Activated T-cell treated with anti-CD3 and anti-CD28 coated beads for 24 hours (primary cell): ENCODE measurements at regions not wholly inside any gene's neighbourhood (a gene's known extent, or its start where the extent isn't known, plus 50 kb on each side); places are given as distances from the start of the nearest gene placed in this dataset.

Source experiments
- DNase-seq: peaks from one replicate; pipeline ENCODE4 v3.0.0-alpha.2; 2020; ENCODE audit warnings: low read depth

GRCh38 chr1:184279911-184280458 lies 106.8 kb upstream of the C1orf21 start:
- no peak for DNase-seq

- DNase-seq: no peak
These were observed 102.8 kb upstream of the C1orf21 start for GRCh38 chr1:184283999-184284398.

DNA sequence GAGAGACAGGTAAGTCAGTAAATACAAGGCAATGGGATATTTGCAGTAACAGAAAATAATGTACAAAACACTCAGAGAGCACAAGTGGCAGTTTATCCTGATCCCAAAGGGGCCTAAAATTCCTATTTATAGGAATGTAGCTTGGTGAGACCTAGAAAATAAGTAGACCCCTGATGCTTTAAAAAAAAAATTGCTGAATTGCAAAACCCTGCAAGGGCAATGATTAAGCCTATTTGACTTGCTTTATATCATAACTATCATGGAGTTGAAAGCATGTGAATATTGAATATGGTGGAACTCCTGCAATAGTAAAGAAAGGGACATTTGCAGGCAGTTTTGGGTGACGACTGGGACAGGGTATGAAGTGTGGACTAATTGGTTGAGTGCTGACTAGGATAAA lies 101.9 kb upstream of the C1orf21 start:
- DNase-seq: no peak

GRCh38 chr1:184285401-184286087 lies 101.3 kb upstream of the C1orf21 start:
- no peak for DNase-seq

- DNase-seq: no peak
These were observed 99.8 kb upstream of the C1orf21 start for GRCh38 chr1:184287001-184287400.

DNA sequence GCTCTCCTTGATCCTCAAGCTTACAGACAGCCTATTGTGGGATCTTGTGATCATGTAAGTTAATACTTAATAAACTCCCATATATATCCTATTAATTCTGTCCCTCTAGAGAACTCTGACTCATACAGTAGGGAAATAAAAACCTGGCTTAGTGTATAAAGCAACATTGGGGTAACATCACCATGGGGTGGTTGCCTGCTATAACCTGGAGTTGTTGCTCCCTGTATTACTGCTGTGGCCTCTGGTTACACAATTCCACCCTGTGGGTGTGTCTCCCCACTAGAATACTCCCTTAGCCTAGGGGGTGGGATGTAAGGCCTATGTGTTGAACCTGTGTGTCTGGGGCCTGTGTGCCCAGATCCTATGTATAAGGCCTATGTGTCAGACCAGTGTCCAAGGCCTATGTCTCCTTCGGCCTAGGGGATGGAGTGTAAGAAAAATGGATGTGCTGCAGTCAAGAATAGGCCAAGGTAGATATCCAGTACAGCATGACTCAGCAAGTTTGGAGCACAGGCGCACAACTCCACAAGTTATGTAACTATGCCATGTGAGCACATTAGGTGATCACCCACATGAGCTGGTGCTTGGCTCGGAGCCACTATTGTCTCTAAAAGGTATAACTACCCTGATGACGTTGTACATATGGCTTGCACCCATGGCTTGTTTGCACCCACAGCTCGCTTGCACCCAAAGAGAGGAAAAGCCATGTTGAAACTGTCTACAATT lies 96.8 kb upstream of the C1orf21 start:
- no peak for DNase-seq

DNA sequence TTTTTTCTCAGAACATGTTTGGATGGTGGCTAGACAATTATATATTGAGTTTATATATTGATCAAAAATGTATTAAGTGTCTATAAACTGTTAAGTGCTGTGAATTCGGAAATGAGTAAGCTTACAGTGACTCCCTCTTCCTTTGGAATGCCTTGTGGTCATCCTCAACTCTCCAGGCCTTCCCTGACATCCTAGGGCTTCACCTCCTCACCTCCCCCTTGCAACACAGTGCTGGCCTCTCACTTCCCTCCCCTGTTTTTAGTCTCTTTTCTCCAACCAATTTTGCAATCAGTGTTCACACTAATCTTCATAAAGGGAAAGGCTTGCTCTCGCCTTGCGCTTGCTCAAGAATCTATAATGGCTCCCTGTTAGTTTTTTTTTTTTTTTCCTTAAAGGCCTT lies 95.1 kb upstream of the C1orf21 start:
- DNase-seq: no peak

GRCh38 chr1:184292101-184292500 lies 94.7 kb upstream of the C1orf21 start:
- DNase-seq: no peak

DNA sequence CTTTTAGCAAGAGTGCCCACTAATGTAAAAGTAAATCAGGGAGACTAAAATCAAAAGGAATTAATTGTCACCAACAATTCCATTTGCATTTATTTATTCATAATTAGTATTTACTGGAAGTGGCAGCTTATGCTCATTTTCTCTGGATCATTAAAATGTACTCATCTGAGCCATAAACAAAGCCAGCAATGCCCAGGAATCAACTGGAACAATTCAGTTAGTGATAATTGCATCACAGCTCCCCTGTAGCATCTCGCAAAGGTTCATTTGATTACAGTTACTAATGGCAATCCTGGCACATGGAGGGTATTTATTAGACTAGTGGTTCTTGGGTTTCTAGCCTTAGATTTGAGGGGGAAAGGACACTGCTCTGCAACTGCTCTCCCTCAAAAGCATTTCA lies 92.7 kb upstream of the C1orf21 start:
- DNase-seq: no peak

- no peak for DNase-seq
These were observed 90.2 kb upstream of the C1orf21 start for GRCh38 chr1:184296466-184297243.

DNA sequence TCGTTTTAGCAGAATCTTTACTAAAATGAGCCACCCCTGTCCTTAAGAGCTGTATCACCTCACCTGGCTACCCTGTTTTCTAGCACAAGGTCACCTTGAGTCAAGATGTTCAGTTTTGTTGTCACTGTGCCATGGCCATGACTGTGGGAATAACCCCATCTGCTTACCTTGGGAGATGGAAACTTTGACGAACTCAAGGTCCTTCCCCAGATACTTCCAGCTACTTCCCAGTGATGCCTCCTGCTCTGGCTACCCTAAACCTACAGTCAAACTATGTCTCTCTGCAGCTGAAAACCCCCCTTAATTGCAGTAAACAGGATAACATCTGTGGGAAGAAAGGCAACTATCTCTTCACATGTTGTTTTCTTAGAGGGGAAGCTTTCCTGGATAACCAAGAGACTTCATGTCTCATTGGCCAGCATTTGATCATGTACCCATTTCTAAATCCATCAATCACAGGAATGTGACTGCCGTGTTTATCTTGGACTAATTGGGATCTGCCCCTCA lies 89.5 kb upstream of the C1orf21 start:
- DNase-seq: no peak

DNA sequence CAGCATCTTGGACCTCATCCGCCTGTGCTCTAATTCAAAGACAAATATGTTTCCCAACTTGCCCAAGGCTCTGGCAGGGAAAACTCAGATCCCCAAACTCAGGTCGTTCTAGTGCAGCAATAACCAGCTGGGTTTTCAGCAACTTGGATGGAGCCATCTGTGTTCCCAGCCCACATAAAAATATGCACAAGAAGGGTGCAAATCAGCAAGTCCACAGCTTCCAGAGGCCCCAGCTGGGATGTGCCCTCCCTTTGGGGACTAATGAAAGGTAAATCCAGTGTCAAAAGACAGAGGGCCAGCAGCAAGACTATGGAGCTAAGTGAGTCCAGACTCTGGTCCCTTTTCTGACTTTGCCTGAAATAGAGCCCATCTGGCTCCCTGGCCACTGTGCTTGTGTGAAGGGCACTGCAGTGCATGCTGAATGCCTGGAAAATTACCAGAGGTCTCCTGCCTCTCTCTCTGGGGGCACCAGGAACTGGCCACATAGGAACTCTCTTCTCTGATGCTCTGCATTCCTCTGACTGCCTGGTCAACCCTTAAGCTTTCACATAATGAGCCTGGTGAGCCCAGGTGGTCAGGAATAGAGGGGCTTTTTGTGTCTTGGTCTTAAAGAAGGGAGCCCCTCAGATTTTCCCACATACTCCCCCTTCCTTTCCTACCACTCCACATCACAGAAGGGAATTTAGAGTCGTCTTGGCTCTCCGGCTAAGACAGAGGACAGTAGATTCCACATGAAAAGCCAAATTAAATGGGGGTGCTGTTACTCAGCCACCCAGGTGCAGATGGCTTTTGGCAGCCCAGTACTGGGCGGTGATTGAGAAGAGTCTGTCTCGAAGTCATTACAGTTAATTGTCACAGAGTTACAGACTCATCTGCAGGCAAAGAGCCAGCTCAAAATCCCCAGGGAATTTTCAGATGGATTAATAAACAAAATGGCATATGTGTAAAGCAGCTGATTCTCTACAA lies 88.1 kb upstream of the C1orf21 start:
- no peak for DNase-seq

DNA sequence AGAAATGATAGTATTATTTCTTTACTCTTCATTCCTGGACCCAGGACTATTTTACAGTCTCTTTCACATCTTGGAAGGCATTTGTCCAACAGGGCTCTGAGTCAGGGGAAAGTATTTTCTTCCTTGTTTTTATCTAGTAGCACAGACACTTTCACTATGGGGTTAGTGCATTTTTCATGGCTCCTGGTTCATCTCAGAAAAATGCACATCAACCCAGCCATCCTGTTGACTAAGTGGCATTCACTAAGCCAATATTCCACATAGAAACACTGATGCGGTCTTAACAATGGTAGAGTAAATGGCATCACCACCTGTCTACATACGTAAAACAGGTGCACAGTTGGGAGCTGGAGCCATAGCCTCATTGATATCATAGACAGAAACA lies 87.4 kb upstream of the C1orf21 start:
- DNase-seq: no peak

GRCh38 chr1:184299796-184300195 lies 87.0 kb upstream of the C1orf21 start:
- DNase-seq: no peak

- no peak for DNase-seq
These were observed 86.4 kb upstream of the C1orf21 start for GRCh38 chr1:184300446-184300845.

GRCh38 chr1:184301227-184301626 lies 85.6 kb upstream of the C1orf21 start:
- no peak for DNase-seq

DNA sequence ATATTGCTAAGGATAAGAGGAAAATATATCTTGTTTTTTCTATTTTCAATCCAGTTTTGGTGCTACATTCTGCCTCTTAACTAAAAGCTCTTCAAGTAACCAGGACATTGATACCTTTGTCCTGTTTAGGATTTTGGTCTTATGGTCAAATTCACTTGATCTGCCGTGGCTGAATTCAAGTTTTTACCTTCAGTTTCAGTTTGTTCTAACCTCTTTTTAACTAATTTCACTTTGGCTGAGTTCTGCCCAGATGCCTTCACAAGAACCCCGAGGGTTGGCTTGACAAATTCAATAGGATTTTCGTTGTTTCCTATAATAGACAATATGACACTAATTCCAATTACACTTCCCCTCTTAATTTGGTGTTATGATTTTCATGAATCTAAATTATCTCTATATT lies 84.5 kb upstream of the C1orf21 start:
- DNase-seq: no peak

GRCh38 chr1:184310157-184310819 lies 76.5 kb upstream of the C1orf21 start:
- DNase-seq: no peak

DNA sequence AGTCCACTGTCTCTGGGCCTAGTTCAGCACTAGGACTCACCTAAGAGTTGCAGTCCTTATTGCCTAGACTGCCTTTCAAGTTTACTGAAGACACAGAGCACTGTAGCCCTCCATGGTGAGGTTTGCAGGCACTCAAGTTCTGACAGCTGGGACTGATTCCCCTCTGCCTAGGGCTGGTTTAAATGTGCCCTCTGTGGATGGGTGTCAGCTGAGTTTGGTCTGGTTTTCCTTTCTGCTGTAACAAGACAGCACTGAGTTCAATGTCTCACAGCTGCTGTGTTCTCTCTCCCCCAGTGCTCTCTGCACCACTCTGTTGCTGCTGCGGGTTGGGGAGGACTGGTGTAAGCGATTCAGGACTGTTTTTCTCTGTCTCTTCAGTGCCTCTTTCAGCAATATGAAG lies 75.2 kb upstream of the C1orf21 start:
- DNase-seq: no peak

DNA sequence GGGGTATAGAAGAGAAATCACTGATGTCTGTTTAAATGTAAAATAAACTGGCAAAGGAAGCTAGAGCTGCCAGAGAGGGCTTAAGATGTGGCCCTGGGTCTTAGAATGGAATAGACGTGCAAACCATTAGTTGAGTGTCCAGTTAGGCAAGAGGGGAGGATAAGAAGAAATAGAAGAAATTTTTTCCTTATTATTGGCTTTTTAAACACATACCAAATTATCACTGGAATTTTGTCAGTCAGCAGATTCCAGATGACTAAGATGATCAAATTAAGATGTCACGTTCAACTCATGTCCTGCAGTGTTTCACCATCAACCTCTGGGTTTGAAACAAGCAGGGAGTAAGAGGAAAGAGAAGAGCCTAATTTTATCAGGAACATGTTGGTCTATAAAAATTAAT lies 71.6 kb upstream of the C1orf21 start:
- DNase-seq: no peak

- DNase-seq: no peak
These were observed 67.0 kb upstream of the C1orf21 start for GRCh38 chr1:184319879-184320278.
